Stromal cell of bone marrow (primary cell): ENCODE measurements at regions not wholly inside any gene's neighbourhood (a gene's known extent, or its start where the extent isn't known, plus 50 kb on each side); places are given as distances from the start of the nearest gene placed in this dataset.
"Not testable (repeated sequence)": the region's sequence is repeated elsewhere in the genome, so short reads cannot be mapped to it uniquely, and the experiment has no call there.

Source experiments
- DNase-seq: peaks from one replicate; pipeline ENCODE4 v3.0.0-alpha.2; 2012; ENCODE audit warnings: low read depth

GRCh38 chr14:106006043-106006442 is 479.7 kb downstream of the TMEM121 start:
- DNase-seq = not testable (repeated sequence)

GRCh38 chr14:106006716-106007115 is 480.3 kb downstream of the TMEM121 start:
- DNase-seq = not testable (repeated sequence)

DNA sequence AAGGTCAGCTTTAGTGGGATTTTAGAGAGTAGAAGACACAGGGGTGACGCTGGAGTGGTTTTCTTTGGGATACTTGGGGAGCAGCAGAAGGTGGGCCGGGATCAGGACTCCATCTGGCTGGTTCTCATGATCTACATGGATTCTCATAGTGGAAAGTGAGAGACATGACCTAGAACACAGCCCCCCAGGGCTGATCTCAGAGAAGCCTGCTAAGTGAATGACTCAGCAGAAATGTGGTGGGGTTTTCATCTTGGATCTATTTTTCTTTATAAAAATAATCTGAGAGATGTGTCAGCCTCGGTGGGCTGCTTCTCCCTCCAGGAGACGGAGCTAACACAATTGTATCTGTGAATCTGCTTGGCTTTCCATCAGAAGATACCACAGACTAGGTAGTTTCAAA is 484.4 kb downstream of the TMEM121 start:
- no peak for DNase-seq

DNA sequence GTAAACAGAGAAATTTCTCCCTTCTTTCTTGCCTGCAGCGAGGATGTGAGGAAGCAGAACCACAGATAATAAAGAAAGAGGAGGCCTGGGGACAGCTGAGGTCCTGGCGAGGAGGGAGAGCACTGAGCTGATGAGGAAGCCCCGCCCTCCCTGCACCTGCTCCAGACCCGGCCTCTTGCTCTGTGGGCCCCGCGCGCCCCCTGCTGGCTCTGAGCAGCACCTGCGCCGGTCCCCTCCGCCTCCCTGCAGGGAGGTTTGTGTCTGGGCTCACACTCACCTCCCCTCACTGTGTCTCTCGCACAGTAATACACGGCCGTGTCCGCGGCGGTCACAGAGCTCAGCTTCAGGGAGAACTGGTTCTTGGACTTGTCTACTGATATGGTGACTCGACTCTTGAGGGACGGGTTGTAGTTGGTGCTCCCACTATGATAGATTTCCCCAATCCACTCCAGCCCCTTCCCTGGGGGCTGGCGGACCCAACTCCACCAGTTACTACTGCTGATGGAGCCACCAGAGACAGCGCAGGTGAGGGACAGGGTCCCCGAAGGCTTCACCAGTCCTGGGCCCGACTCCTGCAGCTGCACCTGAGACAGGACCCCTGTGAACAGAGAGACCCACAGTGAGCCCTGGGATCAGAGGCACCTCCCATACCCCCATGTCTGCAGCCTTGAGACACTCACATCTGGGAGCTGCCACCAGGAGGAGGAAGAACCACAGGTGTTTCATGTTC is 485.4 kb downstream of the TMEM121 start:
- DNase-seq = peak; percentile 0

DNA sequence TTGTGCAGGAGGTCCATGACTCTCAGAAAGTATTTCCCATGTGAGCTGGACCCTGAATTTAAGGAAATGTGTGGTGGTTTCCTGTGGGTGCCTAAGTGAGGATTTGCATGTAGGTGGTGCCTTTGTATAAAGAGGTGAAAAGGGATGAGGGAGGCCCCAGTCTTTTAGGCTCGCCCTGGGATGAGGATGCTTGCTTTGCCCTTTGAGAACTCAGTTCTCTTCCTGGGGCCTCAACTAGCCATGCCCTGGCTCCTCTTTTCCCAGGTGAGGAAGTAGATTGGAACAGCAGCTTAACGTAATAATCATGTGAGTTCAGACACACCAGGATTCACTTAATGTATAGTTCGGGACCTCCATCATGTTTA is 486.0 kb downstream of the TMEM121 start:
- DNase-seq = not testable (repeated sequence)

- no peak for DNase-seq
Observed at GRCh38 chr14:106013879-106014376, 487.5 kb downstream of the TMEM121 start.

DNA sequence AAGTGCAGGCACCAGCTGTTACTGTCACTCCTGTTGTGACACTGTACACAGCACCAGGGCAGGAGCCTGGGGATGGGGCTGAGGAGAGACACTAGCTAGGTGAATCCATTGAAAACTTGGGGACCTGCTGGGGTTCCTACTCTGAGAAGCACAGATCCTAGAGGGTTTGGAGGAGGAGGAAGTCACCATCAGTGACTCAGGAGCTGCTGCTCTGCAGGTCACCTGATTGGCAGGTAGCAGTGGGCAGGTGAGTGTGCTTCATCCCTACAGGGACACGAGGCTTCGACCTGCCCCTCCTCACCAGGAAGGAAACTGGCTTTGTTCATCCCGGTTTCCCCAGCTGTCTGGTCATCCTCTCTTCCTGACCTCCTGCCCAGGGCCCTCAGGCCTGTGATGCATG is 491.6 kb downstream of the TMEM121 start:
- not testable (repeated sequence) for DNase-seq

- no peak for DNase-seq
Observed at GRCh38 chr14:106021832-106022231, 495.4 kb downstream of the TMEM121 start.

GRCh38 chr14:106022648-106023047 is 496.3 kb downstream of the TMEM121 start:
- peak; percentile 2 for DNase-seq

DNA sequence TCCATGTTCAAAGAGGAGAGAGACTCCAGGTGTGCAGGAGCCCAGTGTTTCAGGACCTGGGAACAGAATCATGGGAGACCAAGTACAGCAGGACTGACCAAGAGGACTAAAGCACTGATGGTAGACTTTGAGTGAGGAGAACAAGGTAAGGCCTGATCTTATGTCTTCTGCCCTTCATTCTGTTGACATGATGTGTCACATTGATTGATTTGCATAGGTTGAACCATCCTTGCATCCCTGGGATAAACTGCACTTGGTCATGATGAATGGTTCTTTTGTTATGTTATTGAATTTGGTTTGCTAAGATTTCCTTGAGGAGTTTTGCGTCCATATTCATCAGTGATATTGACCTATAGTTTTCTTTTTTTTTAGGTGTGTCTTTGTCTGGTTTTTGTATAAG is 497.0 kb downstream of the TMEM121 start:
- no peak for DNase-seq

- DNase-seq = no peak
Observed at GRCh38 chr14:106024983-106025604, 498.7 kb downstream of the TMEM121 start.

DNA sequence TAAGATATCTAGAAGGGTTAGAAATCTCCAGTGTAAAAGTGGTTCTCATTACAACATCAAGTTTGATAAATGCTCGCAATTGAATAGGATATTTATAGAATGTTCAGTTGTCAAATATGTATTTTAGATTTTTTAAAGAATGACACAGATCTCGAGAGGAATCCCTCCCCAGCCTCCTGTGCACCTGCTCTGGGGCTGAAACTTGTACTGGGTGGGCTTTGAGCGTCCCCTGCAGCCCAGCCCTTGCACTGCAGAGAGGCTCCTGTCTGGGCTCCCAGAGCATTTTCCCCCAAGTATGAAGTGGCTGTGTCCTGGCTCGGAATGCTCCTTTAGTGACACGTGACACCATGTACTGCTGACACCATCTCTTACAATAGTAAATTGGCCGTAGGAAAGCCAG is 499.6 kb downstream of the TMEM121 start:
- DNase-seq = no peak

DNA sequence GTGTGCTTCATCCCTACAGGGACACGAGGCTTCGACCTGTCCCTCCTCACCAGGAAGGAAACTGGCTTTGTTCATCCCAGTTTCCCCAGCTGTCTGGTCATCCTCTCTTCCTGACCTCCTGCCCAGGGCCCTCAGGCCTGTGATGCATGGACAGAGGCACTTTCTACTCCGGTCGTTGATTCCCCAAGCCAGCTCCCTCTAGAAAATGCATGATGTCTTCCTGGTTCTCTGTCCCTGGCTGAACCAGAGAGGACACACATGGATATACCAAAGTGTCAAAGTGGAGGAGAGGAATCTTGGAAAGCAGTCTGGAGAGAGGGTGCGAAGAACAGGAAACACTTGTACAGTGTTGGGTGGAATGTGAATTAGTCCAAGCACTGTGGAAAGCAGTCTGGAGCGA is 501.4 kb downstream of the TMEM121 start:
- not testable (repeated sequence) for DNase-seq

GRCh38 chr14:106029959-106030358 is 503.6 kb downstream of the TMEM121 start:
- no peak for DNase-seq

- DNase-seq = no peak
Observed at GRCh38 chr14:106037380-106037779, 511.0 kb downstream of the TMEM121 start.

DNA sequence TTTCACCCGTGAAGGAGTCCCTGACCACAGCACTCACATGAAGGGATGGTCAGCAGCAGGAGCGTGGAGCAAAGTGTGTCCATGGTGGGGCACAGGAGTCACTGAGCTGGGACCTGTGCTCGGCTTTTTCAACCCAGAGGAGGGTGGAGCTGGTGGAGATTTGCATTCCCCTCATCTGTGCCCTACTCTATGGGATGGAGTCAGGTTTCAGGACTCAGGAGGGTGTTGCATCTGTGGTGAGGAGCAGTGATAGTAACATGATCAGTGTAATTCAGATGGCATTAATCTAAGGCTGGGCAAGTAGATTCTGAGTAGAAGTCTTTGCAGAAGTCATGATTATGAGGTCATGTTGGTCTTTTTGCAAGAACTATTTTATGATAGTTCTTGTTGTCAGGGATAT is 511.9 kb downstream of the TMEM121 start:
- no peak for DNase-seq

GRCh38 chr14:106039400-106039799 is 513.0 kb downstream of the TMEM121 start:
- no peak for DNase-seq

DNA sequence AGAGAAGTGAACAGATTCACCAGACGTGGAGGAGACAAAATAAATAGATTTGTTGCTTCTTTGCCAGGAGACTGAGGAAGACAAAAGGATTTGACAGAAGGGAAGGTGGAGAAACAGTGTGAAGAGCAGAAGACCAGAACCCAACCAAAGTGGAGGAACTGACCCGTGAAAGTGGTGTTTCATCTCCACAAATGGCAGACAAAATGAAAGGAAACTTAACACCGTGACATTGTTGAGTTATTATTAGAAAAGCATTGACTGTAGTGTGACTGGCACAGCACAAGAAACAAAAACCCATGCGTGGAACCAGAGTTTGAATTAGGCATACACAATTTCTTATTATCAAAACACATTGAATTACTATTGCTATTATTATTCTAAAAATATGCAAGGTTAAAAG is 518.1 kb downstream of the TMEM121 start:
- no peak for DNase-seq

DNA sequence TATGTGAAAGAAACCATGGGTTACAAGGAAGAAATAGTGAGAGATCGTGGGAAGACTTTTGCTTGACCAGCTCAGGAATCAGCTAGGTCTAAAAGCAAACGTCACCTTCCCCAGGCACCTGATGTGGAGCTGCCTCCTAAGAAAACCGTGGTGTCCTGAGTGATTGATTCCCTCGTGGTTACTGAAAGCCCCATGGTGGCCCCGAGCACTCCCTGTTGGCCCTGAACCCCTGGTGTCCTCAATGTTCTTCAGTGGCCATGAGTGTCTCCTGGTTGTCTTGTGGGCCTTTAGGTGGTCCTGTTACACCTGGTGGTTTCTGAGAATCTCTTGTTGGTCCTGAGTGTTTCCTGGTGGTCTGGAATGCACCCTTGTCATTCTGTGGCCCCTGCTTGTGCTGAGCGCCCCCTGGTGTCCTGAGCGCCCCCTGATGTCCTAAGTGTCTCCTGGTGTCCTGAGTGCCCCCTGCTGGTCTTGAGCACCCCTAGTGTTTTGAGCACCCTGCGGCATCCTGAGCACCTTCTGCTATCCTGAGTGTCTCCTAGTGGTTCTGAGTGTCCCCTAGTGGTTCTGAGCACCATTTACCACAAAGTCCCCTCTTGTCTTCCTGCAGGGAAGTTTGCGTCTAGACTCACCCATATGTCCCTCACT is 518.7 kb downstream of the TMEM121 start:
- DNase-seq = no peak

DNA sequence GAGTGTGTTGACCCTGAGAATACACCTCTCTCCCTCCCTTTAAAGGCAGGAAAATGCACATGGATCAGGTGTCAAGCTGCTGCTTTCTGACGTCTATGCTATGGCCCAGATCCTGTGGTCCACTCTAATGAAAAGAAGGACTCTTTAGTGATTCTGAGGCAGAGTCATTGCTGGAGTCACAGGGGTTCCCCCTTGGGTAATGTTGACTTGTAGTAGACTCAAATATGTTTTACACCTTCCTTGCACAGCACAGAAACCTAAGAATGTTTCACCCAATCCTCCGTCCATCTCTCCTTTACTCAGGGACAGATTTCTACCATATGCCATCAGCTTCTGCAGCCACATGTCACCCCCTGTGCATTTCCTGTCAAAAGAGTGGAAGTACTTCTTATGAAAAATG is 525.4 kb downstream of the TMEM121 start:
- no peak for DNase-seq

GRCh38 chr14:106055289-106055688 is 528.9 kb downstream of the TMEM121 start:
- DNase-seq = no peak

DNA sequence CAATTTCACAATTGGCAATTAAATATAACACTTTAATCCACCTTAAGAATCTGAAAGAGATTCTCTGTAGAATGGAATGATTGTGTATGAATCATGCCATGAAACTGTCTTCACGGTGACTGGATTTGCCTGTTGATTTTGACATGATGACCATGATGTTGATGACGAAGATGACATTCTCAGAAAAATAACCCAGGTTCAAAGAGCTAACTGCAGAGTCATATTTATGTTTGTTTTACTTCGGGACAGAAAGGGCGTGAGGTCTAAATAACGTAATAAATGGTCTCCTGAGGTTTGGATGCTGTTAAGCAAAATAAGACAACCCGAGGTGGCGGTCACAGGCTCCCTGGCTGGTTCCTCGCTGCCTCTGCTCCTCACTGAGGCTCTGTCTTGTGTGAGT is 532.0 kb downstream of the TMEM121 start:
- DNase-seq = no peak

DNA sequence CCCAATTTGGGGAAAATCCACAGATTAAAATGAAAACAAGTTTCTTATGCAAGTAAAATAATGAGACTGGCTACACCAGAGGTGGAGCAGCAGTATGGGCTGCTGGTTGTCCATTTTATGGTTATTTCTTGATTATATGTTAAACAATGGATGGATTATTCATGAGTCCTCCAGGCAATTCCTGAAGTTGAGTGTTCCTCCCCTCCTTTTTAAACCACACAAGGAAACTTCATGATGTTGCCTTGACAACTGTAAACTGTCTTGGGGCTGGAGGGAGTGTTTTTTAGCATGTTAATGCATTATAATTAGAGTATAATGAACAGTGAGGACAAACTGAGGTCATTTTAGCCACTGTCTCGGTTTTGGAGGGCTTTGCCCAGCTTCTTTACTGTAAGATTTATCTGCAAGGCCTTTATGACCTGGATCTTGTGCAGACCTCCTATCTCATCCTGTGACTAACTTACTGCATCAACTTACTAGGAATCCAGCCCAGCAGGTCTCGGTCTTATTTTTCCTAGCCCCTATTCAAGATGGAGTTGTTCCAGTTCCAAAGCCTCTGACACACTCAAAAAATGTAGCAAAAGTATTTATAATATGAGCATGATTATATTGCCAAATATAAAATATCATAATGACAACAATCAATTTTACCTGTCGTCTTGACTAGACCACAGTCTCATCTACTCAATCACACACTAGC is 534.0 kb downstream of the TMEM121 start:
- no peak for DNase-seq
